ENCODE measurements at regions not wholly inside any gene's neighbourhood (a gene's known extent, or its start where the extent isn't known, plus 50 kb on each side); places are given as distances from the start of the nearest gene placed in this dataset.

- intact Hi-C loops (cut with micrococcal nuclease) = no loop called here
- H3K4me2 ChIP-seq (replicated peaks; ENCODE audit: extremely low read depth, low read length, poor library complexity, severe bottlenecking) = no peak overlapping the region
- no peaks in the 10 kb centered on the region for H3K4me1 Mint-ChIP-seq
- H3K9ac ChIP-seq (ENCODE audit: insufficient read depth, low read length, poor library complexity, severe bottlenecking) = no peak overlapping the region
- no peaks in the 10 kb centered on the region for H3K36me3 ChIP-seq (replicated peaks in 1 of 2; ENCODE audit: control insufficient read depth in 1 of 2, insufficient read depth in 2 of 2, low read length in 2 of 2)
- no peaks in the 10 kb centered on the region for H3K27me3 Mint-ChIP-seq (ENCODE audit: low read depth in 3 of 3)
- H3K9me3 Mint-ChIP-seq = peaks cover 0 to 3% (median 0%) of the 10 kb centered on the region in 7 donors
- no peaks in the 10 kb centered on the region for H3K4me1 ChIP-seq (ENCODE audit: control insufficient read depth in 1 of 2, insufficient read depth in 2 of 2, low read length in 2 of 2)
- WGBS (ENCODE audit: insufficient coverage) = 83% methylated on average over 2 of the region's 3 CpGs
- H3K4me3 Mint-ChIP-seq = no peak overlapping the region
- no peaks in the 10 kb centered on the region for H3K79me2 ChIP-seq (ENCODE audit: insufficient read depth, low read length)
- no peaks in the 10 kb centered on the region for H3K36me3 Mint-ChIP-seq
- H3K27ac ChIP-seq (ENCODE audit: low read depth in 1 of 2, low read length in 2 of 2) = no peak overlapping the region
- H3K4me3 ChIP-seq (replicated peaks in 1 of 3; ENCODE audit: low read depth in 2 of 3, low read length in 3 of 3) = no peak overlapping the region
- H3K9me3 ChIP-seq (replicated peaks in 1 of 2; ENCODE audit: control insufficient read depth in 1 of 2, insufficient read depth in 1 of 2, low read length in 2 of 2) = no peaks in the 10 kb centered on the region
- no peak for DNase-seq
- TF ChIP-seq, protein P1, sequence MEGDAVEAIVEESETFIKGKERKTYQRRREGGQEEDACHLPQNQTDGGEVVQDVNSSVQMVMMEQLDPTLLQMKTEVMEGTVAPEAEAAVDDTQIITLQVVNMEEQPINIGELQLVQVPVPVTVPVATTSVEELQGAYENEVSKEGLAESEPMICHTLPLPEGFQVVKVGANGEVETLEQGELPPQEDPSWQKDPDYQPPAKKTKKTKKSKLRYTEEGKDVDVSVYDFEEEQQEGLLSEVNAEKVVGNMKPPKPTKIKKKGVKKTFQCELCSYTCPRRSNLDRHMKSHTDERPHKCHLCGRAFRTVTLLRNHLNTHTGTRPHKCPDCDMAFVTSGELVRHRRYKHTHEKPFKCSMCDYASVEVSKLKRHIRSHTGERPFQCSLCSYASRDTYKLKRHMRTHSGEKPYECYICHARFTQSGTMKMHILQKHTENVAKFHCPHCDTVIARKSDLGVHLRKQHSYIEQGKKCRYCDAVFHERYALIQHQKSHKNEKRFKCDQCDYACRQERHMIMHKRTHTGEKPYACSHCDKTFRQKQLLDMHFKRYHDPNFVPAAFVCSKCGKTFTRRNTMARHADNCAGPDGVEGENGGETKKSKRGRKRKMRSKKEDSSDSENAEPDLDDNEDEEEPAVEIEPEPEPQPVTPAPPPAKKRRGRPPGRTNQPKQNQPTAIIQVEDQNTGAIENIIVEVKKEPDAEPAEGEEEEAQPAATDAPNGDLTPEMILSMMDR (IDR thresholded peaks at IDR 0.05) = no peak
- no peaks in the 10 kb centered on the region for H4K20me1 ChIP-seq (ENCODE audit: insufficient read depth, low read length)
- H3K27me3 ChIP-seq (ENCODE audit: control insufficient read depth in 2 of 2, insufficient read depth in 2 of 2, low read length in 2 of 2) = no peaks in the 10 kb centered on the region
- H2AFZ ChIP-seq (ENCODE audit: insufficient read depth, low read depth, low read length, poor library complexity, severe bottlenecking) = no peak overlapping the region
- no peak overlapping the region for H3K27ac Mint-ChIP-seq
These were observed 645.9 kb upstream of the ADGRL4 start for GRCh38 chr1:79652426-79652825.

DNA sequence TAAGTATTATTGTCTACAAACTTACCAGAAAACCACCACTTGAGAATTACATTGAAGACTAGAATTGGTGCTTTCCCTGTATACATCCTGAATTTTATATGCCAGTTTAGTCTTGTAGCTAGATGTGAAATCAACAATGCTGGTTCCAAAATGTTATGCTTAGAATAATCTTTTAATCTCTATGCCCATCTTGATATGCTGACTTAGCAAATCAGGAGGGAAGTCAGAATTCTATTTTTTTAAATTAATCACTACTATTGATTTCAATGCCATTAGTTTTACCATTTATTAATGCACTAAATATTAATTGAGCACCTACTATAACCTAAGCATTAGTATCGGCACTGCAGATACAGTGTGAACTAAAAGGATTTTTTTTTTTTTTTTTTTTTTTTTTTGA, 641.6 kb upstream of the ADGRL4 start:
- Histone ChIP-seq H3K27me3 (ENCODE audit: control insufficient read depth in 2 of 2, insufficient read depth in 2 of 2, low read length in 2 of 2) (no peaks in the 10 kb centered on the region), H3K9me3 (replicated peaks in 1 of 2; ENCODE audit: control insufficient read depth in 1 of 2, insufficient read depth in 1 of 2, low read length in 2 of 2) (no peaks in the 10 kb centered on the region), H3K9ac (ENCODE audit: insufficient read depth, low read length, poor library complexity, severe bottlenecking) (no peak overlapping the region), H3K4me2 (replicated peaks; ENCODE audit: extremely low read depth, low read length, poor library complexity, severe bottlenecking) (no peak overlapping the region), H3K79me2 (ENCODE audit: insufficient read depth, low read length) (no peaks in the 10 kb centered on the region), H3K27ac (ENCODE audit: low read depth in 1 of 2, low read length in 2 of 2) (no peak overlapping the region), H3K4me1 (ENCODE audit: control insufficient read depth in 1 of 2, insufficient read depth in 2 of 2, low read length in 2 of 2) (no peaks in the 10 kb centered on the region), H4K20me1 (ENCODE audit: insufficient read depth, low read length) (no peaks in the 10 kb centered on the region), H3K4me3 (replicated peaks in 1 of 3; ENCODE audit: low read depth in 2 of 3, low read length in 3 of 3) (no peak overlapping the region), H3K36me3 (replicated peaks in 1 of 2; ENCODE audit: control insufficient read depth in 1 of 2, insufficient read depth in 2 of 2, low read length in 2 of 2) (no peaks in the 10 kb centered on the region), H2AFZ (ENCODE audit: insufficient read depth, low read depth, low read length, poor library complexity, severe bottlenecking) (no peak overlapping the region)
- Mint-ChIP-seq H3K4me1 (no peaks in the 10 kb centered on the region), H3K27ac (no peak overlapping the region), H3K27me3 (ENCODE audit: low read depth in 3 of 3) (no peaks in the 10 kb centered on the region), H3K36me3 (no peaks in the 10 kb centered on the region), H3K4me3 (no peak overlapping the region), H3K9me3 (peaks cover 3 to 15% (median 7%) of the 10 kb centered on the region in 7 donors)
- TF ChIP-seq, protein P1 (IDR thresholded peaks at IDR 0.05) = no peak
- intact Hi-C loops (cut with micrococcal nuclease) = no loop called here
- WGBS (ENCODE audit: insufficient coverage) = no CpG with 5 or more reads among the region's 1 CpG
- DNase-seq = no peak
